ENCODE measurements at regions not wholly inside any gene's neighbourhood (a gene's known extent, or its start where the extent isn't known, plus 50 kb on each side); places are given as distances from the start of the nearest gene placed in this dataset.

- peaks cover 3% of the 10 kb centered on the region for H3K36me3 Mint-ChIP-seq (ENCODE audit: insufficient read depth)
- H3K27me3 Mint-ChIP-seq, result peaks cover 20% of the 10 kb centered on the region
- no peak overlapping the region for H3K27ac Mint-ChIP-seq
- peaks cover 9% of the 10 kb centered on the region for H3K9me3 Mint-ChIP-seq (ENCODE audit: low read depth)
- H3K4me1 Mint-ChIP-seq (ENCODE audit: low read depth), result no peaks in the 10 kb centered on the region
- TF ChIP-seq, protein P1, sequence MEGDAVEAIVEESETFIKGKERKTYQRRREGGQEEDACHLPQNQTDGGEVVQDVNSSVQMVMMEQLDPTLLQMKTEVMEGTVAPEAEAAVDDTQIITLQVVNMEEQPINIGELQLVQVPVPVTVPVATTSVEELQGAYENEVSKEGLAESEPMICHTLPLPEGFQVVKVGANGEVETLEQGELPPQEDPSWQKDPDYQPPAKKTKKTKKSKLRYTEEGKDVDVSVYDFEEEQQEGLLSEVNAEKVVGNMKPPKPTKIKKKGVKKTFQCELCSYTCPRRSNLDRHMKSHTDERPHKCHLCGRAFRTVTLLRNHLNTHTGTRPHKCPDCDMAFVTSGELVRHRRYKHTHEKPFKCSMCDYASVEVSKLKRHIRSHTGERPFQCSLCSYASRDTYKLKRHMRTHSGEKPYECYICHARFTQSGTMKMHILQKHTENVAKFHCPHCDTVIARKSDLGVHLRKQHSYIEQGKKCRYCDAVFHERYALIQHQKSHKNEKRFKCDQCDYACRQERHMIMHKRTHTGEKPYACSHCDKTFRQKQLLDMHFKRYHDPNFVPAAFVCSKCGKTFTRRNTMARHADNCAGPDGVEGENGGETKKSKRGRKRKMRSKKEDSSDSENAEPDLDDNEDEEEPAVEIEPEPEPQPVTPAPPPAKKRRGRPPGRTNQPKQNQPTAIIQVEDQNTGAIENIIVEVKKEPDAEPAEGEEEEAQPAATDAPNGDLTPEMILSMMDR (IDR thresholded peaks at IDR 0.05; ENCODE audit: unreplicated experiment), result no peak
- DNase-seq (ENCODE audit: low spot score, unreplicated experiment), result no peak
- H3K4me3 Mint-ChIP-seq (ENCODE audit: low read depth), result no peak overlapping the region
Measured at GRCh38 chr10:10617686-10618085, 400.0 kb upstream of the CELF2 start.

- peaks cover 3% of the 10 kb centered on the region for H3K36me3 Mint-ChIP-seq (ENCODE audit: insufficient read depth)
- peaks cover 9% of the 10 kb centered on the region for H3K9me3 Mint-ChIP-seq (ENCODE audit: low read depth)
- no peaks in the 10 kb centered on the region for H3K4me1 Mint-ChIP-seq (ENCODE audit: low read depth)
- no peak overlapping the region for H3K4me3 Mint-ChIP-seq (ENCODE audit: low read depth)
- no peak overlapping the region for H3K27ac Mint-ChIP-seq
- DNase-seq (ENCODE audit: low spot score, unreplicated experiment), result no peak
- H3K27me3 Mint-ChIP-seq, result peaks cover 20% of the 10 kb centered on the region
- TF ChIP-seq, protein P1 (IDR thresholded peaks at IDR 0.05; ENCODE audit: unreplicated experiment), result no peak
Measured at GRCh38 chr10:10618139-10618538, 399.5 kb upstream of the CELF2 start.

GRCh38 chr10:10623958-10624566 lies 393.6 kb upstream of the CELF2 start:
- H3K27me3 Mint-ChIP-seq, result peaks cover 25% of the 10 kb centered on the region
- no peak for DNase-seq (ENCODE audit: low spot score, unreplicated experiment)
- H3K27ac Mint-ChIP-seq, result no peak overlapping the region
- no peak overlapping the region for H3K4me3 Mint-ChIP-seq (ENCODE audit: low read depth)
- H3K4me1 Mint-ChIP-seq (ENCODE audit: low read depth), result no peaks in the 10 kb centered on the region
- no peaks in the 10 kb centered on the region for H3K9me3 Mint-ChIP-seq (ENCODE audit: low read depth)
- TF ChIP-seq, protein P1 (IDR thresholded peaks at IDR 0.05; ENCODE audit: unreplicated experiment), result no peak
- no peaks in the 10 kb centered on the region for H3K36me3 Mint-ChIP-seq (ENCODE audit: insufficient read depth)

- Mint-ChIP-seq H3K4me1 (ENCODE audit: low read depth) (no peaks in the 10 kb centered on the region), H3K27ac (no peak overlapping the region), H3K36me3 (ENCODE audit: insufficient read depth) (no peaks in the 10 kb centered on the region), H3K27me3 (peaks cover 25% of the 10 kb centered on the region), H3K9me3 (ENCODE audit: low read depth) (no peaks in the 10 kb centered on the region), H3K4me3 (ENCODE audit: low read depth) (no peak overlapping the region)
- DNase-seq (ENCODE audit: low spot score, unreplicated experiment), result no peak
- TF ChIP-seq, protein P1 (IDR thresholded peaks at IDR 0.05; ENCODE audit: unreplicated experiment), result no peak
Measured at GRCh38 chr10:10624567-10624962, 393.1 kb upstream of the CELF2 start.

DNA sequence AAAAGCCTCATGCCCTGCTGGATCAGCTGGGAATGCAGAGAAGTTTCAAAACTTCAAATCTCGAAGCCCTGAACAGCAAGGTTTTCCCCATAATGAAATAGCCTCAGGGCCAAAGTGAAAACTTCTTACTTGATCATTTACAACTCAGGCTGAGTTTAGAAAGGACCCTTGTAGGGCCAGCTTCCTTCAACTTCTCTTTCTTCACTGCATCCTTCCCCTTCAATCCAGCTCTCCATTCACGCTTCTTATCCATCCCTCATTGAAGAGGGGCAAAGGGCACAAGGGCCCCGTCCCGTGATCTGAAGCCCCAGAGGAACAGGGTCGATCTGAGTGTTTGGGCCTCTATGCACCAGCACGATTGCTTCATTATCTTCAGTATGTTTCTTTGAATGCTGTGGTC lies 392.2 kb upstream of the CELF2 start:
- peaks cover 28% of the 10 kb centered on the region for H3K27me3 Mint-ChIP-seq
- no peaks in the 10 kb centered on the region for H3K36me3 Mint-ChIP-seq (ENCODE audit: insufficient read depth)
- DNase-seq (ENCODE audit: low spot score, unreplicated experiment), result no peak
- no peaks in the 10 kb centered on the region for H3K9me3 Mint-ChIP-seq (ENCODE audit: low read depth)
- no peaks in the 10 kb centered on the region for H3K4me1 Mint-ChIP-seq (ENCODE audit: low read depth)
- TF ChIP-seq, protein P1 (IDR thresholded peaks at IDR 0.05; ENCODE audit: unreplicated experiment), result no peak
- no peak overlapping the region for H3K4me3 Mint-ChIP-seq (ENCODE audit: low read depth)
- no peak overlapping the region for H3K27ac Mint-ChIP-seq

Measured in progenitor cell of endocrine pancreas (in vitro differentiated cells).